Gastrocnemius medialis (tissue), 4 donors: ENCODE measurements at regions not wholly inside any gene's neighbourhood (a gene's known extent, or its start where the extent isn't known, plus 50 kb on each side); places are given as distances from the start of the nearest gene placed in this dataset.

Source experiments
- CTCF ChIP-seq, 5 experiments: fragments of 450-650 bp in 3 of 5; fragments of 200-600 bp in 2 of 5; sonication (generic) in 2 of 5; IDR thresholded peaks in 4 of 5; conservative IDR thresholded peaks in 1 of 5; 1 replicate in 4 of 5; 2 replicates in 1 of 5; pipeline ENCODE4 v1.5.1; 2016 to 2019; ENCODE audit warnings: antibody characterized with exemption in 5 of 5, mild to moderate bottlenecking in 3 of 5, moderate library complexity in 3 of 5
- POLR2A ChIP-seq, 2 donors: fragments of 450-650 bp; IDR thresholded peaks; one replicate each; pipeline ENCODE4 v1.6.1; 2017; ENCODE audit warnings: antibody characterized with exemption in 2 of 2, mild to moderate bottlenecking in 2 of 2, moderate library complexity in 2 of 2

GRCh38 chr5:117947836-117948235 is 1040.5 kb downstream of the DTWD2 start:
- no peak for TF ChIP-seq CTCF (IDR thresholded peaks at IDR 0.05 in 4 of 5, conservative IDR thresholded peaks at IDR 0.05 in 1 of 5)
- TF ChIP-seq POLR2A (IDR thresholded peaks at IDR 0.05): no peak
